ENCODE measurements at regions not wholly inside any gene's neighbourhood (a gene's known extent, or its start where the extent isn't known, plus 50 kb on each side); places are given as distances from the start of the nearest gene placed in this dataset.
A peak's percentile ranks its signal among the peaks of the same experiment; 100 is the strongest.

- DNase-seq, result no peak
- H3K4me3 ChIP-seq (ENCODE audit: low read depth, low read length), result no peak overlapping the region; the same call in 1 of the 2 replicates
- TF ChIP-seq CTCF (IDR thresholded peaks at IDR 0.05; ENCODE audit: low read depth, low read length), result no peak
- H3K27me3 ChIP-seq, result no peaks in the 10 kb centered on the region
- H3K4me1 ChIP-seq, result no peaks in the 10 kb centered on the region; the same call in 1 of the 2 replicates
- H3K36me3 ChIP-seq, result no peaks in the 10 kb centered on the region
- no peaks in the 10 kb centered on the region for H3K9me3 ChIP-seq
Measured at GRCh38 chr1:240693844-240694243, 81.9 kb upstream of the GREM2 start.

DNA sequence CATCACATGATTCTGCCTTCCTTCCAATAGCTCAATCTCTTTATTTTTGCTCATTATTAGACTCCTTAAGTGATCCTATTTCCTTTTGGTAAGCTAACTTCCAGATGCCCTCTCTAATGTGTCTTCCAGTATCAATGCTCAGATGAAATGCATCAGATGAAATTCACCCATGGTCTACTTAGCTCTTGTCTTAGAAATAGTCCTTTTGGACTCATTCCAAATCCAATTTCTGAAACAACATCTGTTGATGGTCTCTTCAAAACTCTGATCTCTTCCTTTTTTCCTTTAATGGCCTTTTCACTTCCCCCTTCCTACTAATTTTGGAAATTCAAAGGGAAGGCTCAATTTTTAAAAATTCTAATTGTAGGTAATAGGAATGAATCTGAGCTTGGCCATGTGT lies 81.1 kb upstream of the GREM2 start:
- Histone ChIP-seq H3K4me3 (ENCODE audit: low read depth, low read length) (no peak overlapping the region), H3K4me1 (no peaks in the 10 kb centered on the region; the same call in 1 of the 2 replicates), H3K27me3 (no peaks in the 10 kb centered on the region), H3K36me3 (no peaks in the 10 kb centered on the region), H3K9me3 (no peaks in the 10 kb centered on the region)
- no peak for DNase-seq
- TF ChIP-seq CTCF (IDR thresholded peaks at IDR 0.05; ENCODE audit: low read depth, low read length), result no peak

GRCh38 chr1:240691909-240692705 lies 80.2 kb upstream of the GREM2 start:
- H3K36me3 ChIP-seq, result no peaks in the 10 kb centered on the region
- H3K9me3 ChIP-seq, result no peaks in the 10 kb centered on the region
- H3K4me3 ChIP-seq (ENCODE audit: low read depth, low read length), result peak overlapping the region; percentile 42
- no peaks in the 10 kb centered on the region for H3K27me3 ChIP-seq
- H3K4me1 ChIP-seq, result no peaks in the 10 kb centered on the region; the same call in 1 of the 2 replicates
- peak; percentile 84 for TF ChIP-seq CTCF (IDR thresholded peaks at IDR 0.05; ENCODE audit: low read depth, low read length)
- DNase-seq, result peak; percentile 53

GRCh38 chr1:240691501-240691900 lies 79.5 kb upstream of the GREM2 start:
- H3K4me1 ChIP-seq, result no peaks in the 10 kb centered on the region; the same call in 1 of the 2 replicates
- no peaks in the 10 kb centered on the region for H3K9me3 ChIP-seq
- TF ChIP-seq CTCF (IDR thresholded peaks at IDR 0.05; ENCODE audit: low read depth, low read length), result no peak
- H3K4me3 ChIP-seq (ENCODE audit: low read depth, low read length), result peak overlapping the region; percentile 42
- H3K27me3 ChIP-seq, result no peaks in the 10 kb centered on the region
- no peak for DNase-seq
- H3K36me3 ChIP-seq, result no peaks in the 10 kb centered on the region

- no peak for TF ChIP-seq CTCF (IDR thresholded peaks at IDR 0.05; ENCODE audit: low read depth, low read length)
- no peak overlapping the region for H3K4me3 ChIP-seq (ENCODE audit: low read depth, low read length)
- no peaks in the 10 kb centered on the region for H3K36me3 ChIP-seq
- H3K9me3 ChIP-seq, result no peaks in the 10 kb centered on the region
- no peaks in the 10 kb centered on the region; the same call in 1 of the 2 replicates for H3K4me1 ChIP-seq
- DNase-seq, result no peak
- no peaks in the 10 kb centered on the region for H3K27me3 ChIP-seq
Measured at GRCh38 chr1:240687820-240688219, 75.9 kb upstream of the GREM2 start.

DNA sequence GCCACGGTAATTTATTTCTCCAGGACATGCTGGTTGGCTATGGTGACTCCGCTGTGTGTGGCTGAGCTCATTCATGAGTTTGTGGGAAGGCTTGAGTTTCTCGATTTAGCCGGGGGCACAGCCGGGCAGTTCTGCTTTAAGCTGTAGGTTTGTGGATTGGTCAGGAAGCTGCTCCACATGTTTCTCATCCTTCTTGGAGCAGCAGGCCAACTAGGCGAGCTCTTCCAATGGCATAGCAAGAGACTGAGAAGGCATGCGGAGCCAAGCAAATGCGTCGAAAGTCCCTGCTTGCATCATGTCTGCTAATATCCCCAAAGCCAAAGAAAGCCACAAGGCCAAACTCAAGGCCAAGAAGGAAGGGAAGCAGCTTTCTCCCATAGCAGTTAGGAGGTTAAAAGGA lies 71.6 kb upstream of the GREM2 start:
- Histone ChIP-seq H3K36me3 (no peaks in the 10 kb centered on the region), H3K9me3 (no peaks in the 10 kb centered on the region; the same call in 1 of the 2 replicates), H3K27me3 (no peaks in the 10 kb centered on the region), H3K4me1 (no peaks in the 10 kb centered on the region), H3K4me3 (ENCODE audit: low read depth, low read length) (no peak overlapping the region)
- DNase-seq, result no peak
- no peak for TF ChIP-seq CTCF (IDR thresholded peaks at IDR 0.05; ENCODE audit: low read depth, low read length)
